Smooth muscle cell (in vitro differentiated cells): ENCODE measurements at regions not wholly inside any gene's neighbourhood (a gene's known extent, or its start where the extent isn't known, plus 50 kb on each side); places are given as distances from the start of the nearest gene placed in this dataset.
A peak's percentile ranks its signal among the peaks of the same experiment; 100 is the strongest.

Source experiments
- DNase-seq: peaks from one replicate; lab custom pipeline; 2025; ENCODE audit not compliant: unreplicated experiment; lab: John Stamatoyannopoulos, UW
- H2AFZ ChIP-seq: fragments of 200-600 bp; sonication (generic); 2 replicates; pipeline ENCODE4 v1.6.0; 2016; ENCODE audit warnings: antibody characterized with exemption, low read depth, mild to moderate bottlenecking
- H3F3A ChIP-seq: fragments of 200-600 bp; sonication (generic); 2 replicates; pipeline ENCODE4 v1.6.0; 2017; ENCODE audit warnings: antibody characterized with exemption, low read depth
- H3K27ac ChIP-seq: fragments of 200-600 bp; sonication (generic); 2 replicates; pipeline ENCODE4 v1.5.1; 2016; ENCODE audit warnings: low read depth, mild to moderate bottlenecking
- H3K27me3 ChIP-seq: fragments of 200-600 bp; sonication (generic); 2 replicates; pipeline ENCODE4 v1.6.1; 2016; ENCODE audit warnings: low read depth, mild to moderate bottlenecking
- H3K36me3 ChIP-seq: fragments of 200-600 bp; sonication (generic); 2 replicates; pipeline ENCODE4 v1.5.1; 2016; ENCODE audit warnings: low read depth
- H3K4me1 ChIP-seq: fragments of 200-600 bp; sonication (generic); 2 replicates; pipeline ENCODE4 v1.5.1; 2016; ENCODE audit warnings: low read depth
- H3K4me2 ChIP-seq: fragments of 200-600 bp; sonication (generic); 2 replicates; pipeline ENCODE4 v1.6.0; 2016; ENCODE audit warnings: mild to moderate bottlenecking
- H3K4me3 ChIP-seq: fragments of 200-600 bp; sonication (generic); 2 replicates; pipeline ENCODE4 v1.5.1; 2016; ENCODE audit warnings: mild to moderate bottlenecking
- H3K79me2 ChIP-seq: fragments of 200-600 bp; sonication (generic); 2 replicates; pipeline ENCODE4 v1.6.0; 2016; ENCODE audit warnings: low read depth, mild to moderate bottlenecking
- H3K9ac ChIP-seq: fragments of 200-600 bp; sonication (generic); 2 replicates; pipeline ENCODE4 v1.6.0; 2016; ENCODE audit warnings: low read depth
- H3K9me3 ChIP-seq: fragments of 200-600 bp; sonication (generic); replicated peaks from 2 replicates; pipeline ENCODE4 v1.5.1; 2016; ENCODE audit warnings: low read depth
- H4K20me1 ChIP-seq: fragments of 200-600 bp; sonication (generic); 2 replicates; pipeline ENCODE4 v1.6.0; 2016; ENCODE audit warnings: low read depth
- CTCF ChIP-seq: fragments of 200-600 bp; sonication (generic); IDR thresholded peaks from 2 replicates; pipeline ENCODE4 v1.5.1; 2017; ENCODE audit warnings: borderline replicate concordance, mild to moderate bottlenecking, antibody characterized with exemption; ENCODE audit not compliant: insufficient read depth, poor library complexity, severe bottlenecking
- WGBS: methylation state at CpG from one replicate; pipeline ENCODE4 v1.1.7; 2016; ENCODE audit warnings: low lambda C conversion rate; 5-methylcytosine and 5-hydroxymethylcytosine counted together

- no peak overlapping the region for H3K9ac ChIP-seq
- H3F3A ChIP-seq, result peaks cover 4% of the 10 kb centered on the region
- DNase-seq, result no peak
- H3K4me3 ChIP-seq, result no peak overlapping the region
- no peaks in the 10 kb centered on the region for H3K4me1 ChIP-seq
- H3K4me2 ChIP-seq, result no peak overlapping the region
- H3K36me3 ChIP-seq, result no peaks in the 10 kb centered on the region
- 65% methylated on average over 7 of the region's 7 CpGs for WGBS
- no peaks in the 10 kb centered on the region for H3K27me3 ChIP-seq
- TF ChIP-seq CTCF, result no peak
- H3K79me2 ChIP-seq, result no peaks in the 10 kb centered on the region
- H3K9me3 ChIP-seq, result no peaks in the 10 kb centered on the region
- no peak overlapping the region for H3K27ac ChIP-seq
- no peaks in the 10 kb centered on the region for H4K20me1 ChIP-seq
- H2AFZ ChIP-seq, result peak overlapping the region; percentile 36
Measured at GRCh38 chr2:217096474-217097225, 236.8 kb upstream of the TNP1 start.

- no peak overlapping the region for H3K4me3 ChIP-seq
- H3K27me3 ChIP-seq, result no peaks in the 10 kb centered on the region
- no peaks in the 10 kb centered on the region for H3K9me3 ChIP-seq
- peaks cover 4% of the 10 kb centered on the region for H3F3A ChIP-seq
- no peak overlapping the region for H3K9ac ChIP-seq
- no peak overlapping the region for H3K4me2 ChIP-seq
- 77% methylated on average over 4 of the region's 4 CpGs for WGBS
- no peak for DNase-seq
- no peaks in the 10 kb centered on the region for H4K20me1 ChIP-seq
- no peaks in the 10 kb centered on the region for H3K79me2 ChIP-seq
- H3K4me1 ChIP-seq, result no peaks in the 10 kb centered on the region
- no peaks in the 10 kb centered on the region for H3K36me3 ChIP-seq
- no peak for TF ChIP-seq CTCF
- H3K27ac ChIP-seq, result no peak overlapping the region
- H2AFZ ChIP-seq, result no peak overlapping the region
Measured at GRCh38 chr2:217095511-217096205, 235.8 kb upstream of the TNP1 start.

GRCh38 chr2:217092710-217093379 is 233.0 kb upstream of the TNP1 start:
- no peaks in the 10 kb centered on the region for H3K9me3 ChIP-seq
- H2AFZ ChIP-seq, result no peak overlapping the region
- H3K4me3 ChIP-seq, result no peak overlapping the region
- WGBS, result 81% methylated on average over 17 of the region's 17 CpGs
- no peak for DNase-seq
- no peaks in the 10 kb centered on the region for H3K27me3 ChIP-seq
- no peak overlapping the region for H3K27ac ChIP-seq
- H3K4me1 ChIP-seq, result peaks cover 3% of the 10 kb centered on the region
- no peak for TF ChIP-seq CTCF
- H3K4me2 ChIP-seq, result no peak overlapping the region
- H3F3A ChIP-seq, result peaks cover 4% of the 10 kb centered on the region
- H3K36me3 ChIP-seq, result no peaks in the 10 kb centered on the region
- H3K9ac ChIP-seq, result no peak overlapping the region
- no peaks in the 10 kb centered on the region for H4K20me1 ChIP-seq
- H3K79me2 ChIP-seq, result no peaks in the 10 kb centered on the region
